ENCODE measurements at regions not wholly inside any gene's neighbourhood (a gene's known extent, or its start where the extent isn't known, plus 50 kb on each side); places are given as distances from the start of the nearest gene placed in this dataset.

GRCh38 chr22:44366372-44367300 is 53.9 kb upstream of the SHISAL1 start:
- DNase-seq = no peak

GRCh38 chr22:44365832-44366231 is 53.1 kb upstream of the SHISAL1 start:
- DNase-seq = no peak

GRCh38 chr22:44365191-44365590 is 52.4 kb upstream of the SHISAL1 start:
- DNase-seq = no peak

- DNase-seq = no peak
Observed at GRCh38 chr22:44364751-44365130, 52.0 kb upstream of the SHISAL1 start.

DNA sequence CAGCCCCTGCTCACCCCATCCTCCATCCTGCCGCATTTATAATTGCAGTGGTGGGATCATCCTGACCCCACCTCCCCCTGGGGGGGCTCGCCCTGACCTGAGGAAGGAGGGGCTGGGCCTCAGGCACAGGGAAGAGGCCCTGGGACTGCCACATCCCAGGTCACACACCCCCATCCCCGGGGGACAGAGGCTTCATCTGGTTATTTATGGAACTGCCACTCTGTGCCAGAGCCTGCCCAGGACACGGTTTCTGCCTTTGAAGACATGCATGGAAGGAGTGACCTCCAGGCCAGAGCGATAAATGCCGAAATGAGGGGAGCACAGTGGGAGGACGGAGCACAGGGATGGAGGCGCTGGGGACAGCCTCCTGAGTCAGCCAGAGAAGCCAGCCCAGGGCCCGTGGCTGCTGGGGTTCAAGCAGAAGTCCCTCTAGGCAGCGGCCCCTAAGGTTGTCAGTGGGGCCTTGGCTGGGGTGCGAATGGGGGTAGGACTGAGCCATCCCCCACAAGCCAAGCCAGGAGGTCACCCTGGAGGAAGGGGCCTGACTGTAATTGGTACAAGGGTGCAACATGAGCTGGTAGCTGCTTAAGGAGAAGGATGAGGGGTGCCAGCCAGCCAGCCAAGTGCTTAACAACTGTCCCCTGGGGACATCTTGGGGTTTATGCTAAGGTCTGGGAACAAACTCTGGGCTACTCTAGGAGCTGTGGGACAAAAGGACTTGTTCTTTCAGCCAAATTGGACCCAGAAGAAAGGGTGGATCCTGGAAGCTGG is 51.4 kb upstream of the SHISAL1 start:
- DNase-seq = no peak

DNA sequence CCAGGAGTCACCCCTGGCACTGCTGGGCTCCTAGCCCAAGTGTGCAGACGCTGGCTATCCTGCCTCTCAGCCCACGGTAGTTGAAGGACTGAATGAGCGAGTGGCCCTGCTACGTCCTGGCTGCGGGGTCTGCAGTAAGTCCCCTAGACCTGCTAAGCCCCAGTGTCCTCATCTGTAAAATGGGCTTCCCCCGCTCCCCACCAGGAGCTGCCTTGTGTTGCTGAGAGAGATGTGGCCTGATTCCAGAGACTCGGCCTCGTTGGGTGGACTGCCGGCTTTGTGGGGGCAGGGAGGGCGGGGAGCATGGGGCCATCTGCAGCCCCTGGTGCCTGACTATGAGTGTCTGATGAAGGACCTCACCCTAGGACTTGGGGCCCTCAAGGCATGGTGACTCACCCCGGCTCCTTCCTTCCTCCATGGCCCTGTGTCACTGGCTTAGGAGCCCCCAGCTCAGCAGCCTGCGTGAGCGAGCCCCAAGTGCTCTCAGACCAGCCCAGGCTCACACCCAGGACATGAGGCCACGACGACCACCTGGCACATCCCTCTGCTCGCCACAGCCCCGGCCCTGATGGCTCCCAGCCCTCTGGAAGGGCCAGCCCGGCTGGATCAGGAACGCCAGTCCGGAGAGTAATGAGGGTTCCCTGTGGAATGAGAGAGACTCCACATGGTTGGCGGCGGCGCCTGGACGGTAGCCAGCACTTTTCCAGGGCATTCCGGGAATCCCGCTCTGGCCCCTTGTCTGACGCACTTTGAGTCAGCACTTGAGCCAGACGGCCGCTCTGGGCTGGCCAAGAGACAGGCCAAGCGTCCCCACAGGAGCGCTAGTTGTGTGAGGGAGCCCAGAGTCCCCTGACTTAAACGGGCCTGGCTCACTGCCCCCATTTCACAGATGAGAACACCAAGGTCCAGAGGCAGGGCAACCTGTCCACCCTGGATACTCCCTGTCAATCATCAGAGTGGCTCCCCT is 50.5 kb upstream of the SHISAL1 start:
- DNase-seq = no peak

DNA sequence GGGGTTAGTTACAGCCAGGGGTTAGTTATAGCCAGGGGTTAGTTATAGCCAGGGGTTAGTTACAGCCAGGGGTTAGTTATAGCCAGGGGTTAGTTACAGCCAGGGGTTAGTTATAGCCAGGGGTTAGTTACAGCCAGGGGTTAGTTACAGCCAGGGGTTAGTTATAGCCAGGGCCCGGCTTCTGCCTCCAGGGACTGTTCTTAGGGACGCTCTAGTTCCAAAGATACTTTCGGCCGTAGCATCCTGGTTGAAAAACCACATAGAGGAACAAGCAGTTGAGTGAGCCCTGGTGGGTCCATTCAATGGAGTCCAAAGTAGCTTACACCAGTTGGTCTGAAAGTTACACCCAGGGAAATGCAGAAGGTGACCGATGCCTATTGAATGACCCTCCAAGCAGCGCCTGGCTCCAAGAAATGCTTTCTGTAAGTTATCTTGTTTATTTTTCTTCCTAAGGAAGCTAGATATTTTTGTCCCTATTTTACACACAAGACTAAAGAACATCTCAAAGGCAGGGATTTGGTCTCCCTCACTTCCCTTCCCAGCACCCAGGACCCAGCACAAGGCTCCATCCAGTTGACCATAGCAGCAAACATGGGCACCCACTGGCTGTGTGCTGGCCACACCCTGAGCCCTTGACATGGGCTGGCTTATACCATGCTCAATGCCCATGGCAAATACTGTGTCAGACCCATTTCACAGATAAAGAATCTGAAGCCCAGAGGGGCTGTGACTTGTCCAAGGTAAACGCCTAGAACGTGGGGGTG is 49.7 kb upstream of the SHISAL1 start:
- no peak for DNase-seq
